Vagina (tissue), 2 donors: ENCODE measurements at regions not wholly inside any gene's neighbourhood (a gene's known extent, or its start where the extent isn't known, plus 50 kb on each side); places are given as distances from the start of the nearest gene placed in this dataset.

Experiments
- CTCF ChIP-seq, 3 experiments: fragments of 450-650 bp in 2 of 3; fragments of 200-600 bp in 1 of 3; sonication (generic) in 1 of 3; IDR thresholded peaks; one replicate each; pipeline ENCODE4 v1.5.1; 2017 to 2019; ENCODE audit warnings: antibody characterized with exemption in 3 of 3, mild to moderate bottlenecking in 2 of 3, moderate library complexity in 2 of 3
- POLR2A ChIP-seq, 2 donors: fragments of 450-650 bp; IDR thresholded peaks; one replicate each; pipeline ENCODE4 v1.6.1; 2017; ENCODE audit warnings: antibody characterized with exemption in 2 of 2, mild to moderate bottlenecking in 2 of 2, moderate library complexity in 2 of 2
- POLR2AphosphoS5 ChIP-seq, 2 donors: sonication (generic); formaldehyde crosslinking; IDR thresholded peaks; one replicate each; pipeline ENCODE4 v1.9.0; 2017; ENCODE audit warnings: antibody characterized with exemption in 2 of 2, mild to moderate bottlenecking in 2 of 2, low read depth in 1 of 2; ENCODE audit not compliant: insufficient read depth in 1 of 2

GRCh38 chr2:38213619-38214167 is 137.7 kb upstream of the CYP1B1 start:
- TF ChIP-seq POLR2AphosphoS5 (IDR thresholded peaks at IDR 0.05; ENCODE audit: insufficient read depth in 1 of 2, low read depth in 1 of 2) (no peak), CTCF (IDR thresholded peaks at IDR 0.05) (no peak), POLR2A (IDR thresholded peaks at IDR 0.05) (no peak)
